Brain microvascular endothelial cell (primary cell): ENCODE measurements at regions not wholly inside any gene's neighbourhood (a gene's known extent, or its start where the extent isn't known, plus 50 kb on each side); places are given as distances from the start of the nearest gene placed in this dataset.

Source experiments
- DNase-seq: peaks from one replicate; pipeline ENCODE4 v3.0.0-alpha.2; 2020
- H3K27ac ChIP-seq: fragments of 250-450 bp; sonication (Bioruptor Pico); 2 replicates; pipeline ENCODE4 v1.5.1; 2020; ENCODE audit warnings: mild to moderate bottlenecking, moderate library complexity
- H3K27me3 ChIP-seq: fragments of 250-450 bp; sonication (Bioruptor Pico); replicated peaks from 2 replicates; pipeline ENCODE4 v1.5.1; 2020; ENCODE audit warnings: mild to moderate bottlenecking
- H3K36me3 ChIP-seq: fragments of 250-450 bp; sonication (Bioruptor Pico); replicated peaks from 2 replicates; pipeline ENCODE4 v1.5.1; 2020; ENCODE audit warnings: mild to moderate bottlenecking
- H3K4me3 ChIP-seq: 2 replicates; pipeline ENCODE4 v1.5.1; 2011; ENCODE audit warnings: low read depth, mild to moderate bottlenecking, control low read depth, low read length, moderate library complexity
- in situ Hi-C: cut with HindIII; loops from 2 replicates; pipeline ENCODE4 v1.10.0; 2017; ENCODE audit warnings: low sequenced_read_pairs, low pct_ligation_motif_present
- TF ChIP-seq, protein P1 (sequence below): IDR thresholded peaks from 2 replicates; pipeline ENCODE4 v1.5.1; 2011; ENCODE audit warnings: low read depth, mild to moderate bottlenecking, moderate library complexity, low read length, control low read depth, inconsistent platforms; ENCODE audit errors: missing control alignments

DNA sequence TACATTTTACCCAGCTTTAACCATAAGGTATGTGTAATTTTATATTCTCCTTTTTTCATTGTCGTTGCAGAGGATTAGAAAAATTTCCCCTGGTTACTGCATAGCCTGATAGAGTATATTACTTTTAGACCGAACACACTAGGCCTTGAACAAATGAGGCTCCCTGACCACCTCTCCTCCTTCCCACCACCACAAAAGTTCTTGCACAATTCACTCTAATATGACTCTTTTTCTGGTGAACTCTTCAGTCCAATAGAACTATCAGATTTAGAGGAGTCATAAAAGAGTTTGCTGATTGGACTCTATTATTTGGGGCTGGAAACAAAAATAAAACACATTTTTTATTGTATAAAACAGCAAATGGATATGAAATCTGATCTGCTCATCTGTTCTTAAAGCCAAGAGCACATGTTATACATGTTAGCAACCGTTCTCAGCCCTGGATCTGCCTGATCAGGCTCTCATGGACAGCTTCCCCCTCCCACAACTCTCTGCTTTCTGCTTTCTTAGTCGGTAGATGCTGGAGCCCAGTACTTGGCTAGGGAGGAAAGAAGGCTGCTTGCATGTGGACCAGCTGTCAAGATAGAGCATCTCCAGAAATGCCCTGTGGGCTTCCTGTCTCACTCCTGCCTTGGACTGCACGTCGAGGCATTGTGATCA is 83.5 kb downstream of the CD164 start:
- H3K36me3 ChIP-seq, result no peaks in the 10 kb centered on the region
- in situ Hi-C loops, result no loop called here
- TF ChIP-seq, protein P1, sequence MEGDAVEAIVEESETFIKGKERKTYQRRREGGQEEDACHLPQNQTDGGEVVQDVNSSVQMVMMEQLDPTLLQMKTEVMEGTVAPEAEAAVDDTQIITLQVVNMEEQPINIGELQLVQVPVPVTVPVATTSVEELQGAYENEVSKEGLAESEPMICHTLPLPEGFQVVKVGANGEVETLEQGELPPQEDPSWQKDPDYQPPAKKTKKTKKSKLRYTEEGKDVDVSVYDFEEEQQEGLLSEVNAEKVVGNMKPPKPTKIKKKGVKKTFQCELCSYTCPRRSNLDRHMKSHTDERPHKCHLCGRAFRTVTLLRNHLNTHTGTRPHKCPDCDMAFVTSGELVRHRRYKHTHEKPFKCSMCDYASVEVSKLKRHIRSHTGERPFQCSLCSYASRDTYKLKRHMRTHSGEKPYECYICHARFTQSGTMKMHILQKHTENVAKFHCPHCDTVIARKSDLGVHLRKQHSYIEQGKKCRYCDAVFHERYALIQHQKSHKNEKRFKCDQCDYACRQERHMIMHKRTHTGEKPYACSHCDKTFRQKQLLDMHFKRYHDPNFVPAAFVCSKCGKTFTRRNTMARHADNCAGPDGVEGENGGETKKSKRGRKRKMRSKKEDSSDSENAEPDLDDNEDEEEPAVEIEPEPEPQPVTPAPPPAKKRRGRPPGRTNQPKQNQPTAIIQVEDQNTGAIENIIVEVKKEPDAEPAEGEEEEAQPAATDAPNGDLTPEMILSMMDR, result no peak
- no peak overlapping the region for H3K4me3 ChIP-seq
- H3K27me3 ChIP-seq, result no peaks in the 10 kb centered on the region
- no peak for DNase-seq
- H3K27ac ChIP-seq, result no peak overlapping the region

DNA sequence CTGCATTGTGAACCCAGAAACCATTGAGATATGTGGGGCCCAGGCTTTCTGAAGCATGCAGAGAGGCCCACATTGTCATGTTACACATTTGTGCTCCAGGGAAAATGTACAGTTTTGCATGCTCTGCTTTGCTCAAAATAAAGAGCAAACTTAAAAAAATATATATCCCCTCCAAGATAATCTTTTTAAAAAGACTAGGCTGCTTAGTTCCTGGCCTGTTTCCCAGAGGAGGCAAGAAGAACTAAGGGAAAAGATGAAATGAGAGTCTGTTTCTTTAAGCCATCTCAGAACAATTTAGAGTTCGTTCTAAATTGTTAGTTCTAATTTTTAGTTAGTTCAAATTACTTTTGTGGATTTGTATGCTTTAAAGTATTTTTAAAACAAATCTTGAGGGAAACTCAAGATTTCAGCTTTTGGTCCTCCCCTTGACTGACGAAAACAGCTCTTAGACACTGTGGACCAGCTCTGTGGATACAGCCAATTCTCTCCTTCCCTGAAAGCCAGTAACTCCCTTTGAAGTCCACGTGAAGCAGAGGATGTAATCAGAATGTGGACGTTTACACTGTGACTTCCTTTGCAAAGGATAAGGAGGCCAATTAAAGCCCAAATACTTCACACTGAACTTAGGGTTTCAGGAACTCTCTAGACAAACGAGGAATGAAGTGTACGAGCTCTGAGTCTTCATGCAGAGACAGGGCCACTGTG is 84.7 kb downstream of the CD164 start:
- no peak for DNase-seq
- TF ChIP-seq, protein P1, result no peak
- Histone ChIP-seq H3K4me3 (no peak overlapping the region), H3K36me3 (no peaks in the 10 kb centered on the region), H3K27me3 (no peaks in the 10 kb centered on the region), H3K27ac (no peak overlapping the region)
- in situ Hi-C loops, result no loop called here

DNA sequence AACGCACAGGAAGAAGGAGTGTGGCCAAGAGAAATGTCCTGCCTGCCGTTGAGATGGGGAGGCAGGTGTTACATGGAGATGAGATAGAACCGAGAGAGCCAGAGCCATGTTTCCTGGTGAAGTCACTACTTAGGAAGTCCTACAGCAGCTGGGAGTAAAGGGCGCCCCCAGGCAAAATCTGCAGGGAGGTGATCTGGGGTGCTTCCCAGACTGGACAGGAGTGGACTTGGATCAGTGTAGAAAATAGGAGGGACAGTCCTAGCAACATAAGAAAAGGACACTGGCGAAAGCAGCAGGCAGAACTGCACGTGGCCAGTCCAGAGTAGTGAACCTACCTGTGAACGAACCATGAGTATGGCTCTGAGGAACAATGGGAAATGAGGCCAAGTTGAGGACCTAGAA is 85.3 kb downstream of the CD164 start:
- no peaks in the 10 kb centered on the region for H3K36me3 ChIP-seq
- no peak overlapping the region for H3K27ac ChIP-seq
- in situ Hi-C loops, result no loop called here
- no peak for DNase-seq
- no peaks in the 10 kb centered on the region for H3K27me3 ChIP-seq
- H3K4me3 ChIP-seq, result no peak overlapping the region
- TF ChIP-seq, protein P1, result no peak

DNA sequence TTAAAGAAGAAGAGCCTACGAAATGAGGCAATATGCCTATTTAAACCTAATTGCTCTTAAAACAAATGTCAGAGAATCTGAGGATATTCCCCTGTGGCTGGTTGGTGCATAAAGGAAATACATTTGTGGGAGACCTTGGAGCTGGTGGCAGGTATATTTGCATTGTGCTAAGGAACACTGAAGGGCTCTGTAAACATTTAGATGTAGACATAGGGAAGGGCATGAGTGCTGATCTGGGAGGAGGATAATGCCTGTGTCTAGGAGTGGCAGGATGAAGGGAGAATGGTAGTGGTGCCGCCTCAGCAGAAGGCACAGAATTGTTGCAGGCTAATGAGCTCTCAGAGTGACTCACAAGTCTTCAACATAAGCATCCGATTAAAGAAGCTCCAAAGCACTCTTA is 85.8 kb downstream of the CD164 start:
- TF ChIP-seq, protein P1, result no peak
- DNase-seq, result no peak
- Histone ChIP-seq H3K4me3 (no peak overlapping the region), H3K36me3 (no peaks in the 10 kb centered on the region), H3K27me3 (no peaks in the 10 kb centered on the region), H3K27ac (no peak overlapping the region)
- in situ Hi-C loops, result no loop called here

DNA sequence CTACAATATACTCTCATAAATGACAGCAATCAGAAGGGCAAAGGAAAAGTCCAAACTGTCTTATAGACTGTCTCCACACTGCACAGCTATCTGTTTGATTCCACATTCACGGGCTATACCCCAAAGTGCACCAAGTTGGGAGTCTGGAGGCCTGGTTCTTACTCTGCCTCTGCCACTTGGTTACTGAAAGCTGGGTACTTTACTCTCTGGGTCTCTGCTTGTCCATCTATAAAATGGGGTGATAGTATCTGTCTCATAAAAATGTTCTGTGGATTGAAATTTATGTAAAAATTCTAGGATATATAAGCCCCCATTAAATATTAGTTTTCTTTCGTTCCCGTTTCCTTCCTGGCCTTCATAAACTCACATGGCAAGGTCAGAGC is 86.5 kb downstream of the CD164 start:
- TF ChIP-seq, protein P1, result no peak
- no peaks in the 10 kb centered on the region for H3K36me3 ChIP-seq
- H3K27ac ChIP-seq, result no peak overlapping the region
- in situ Hi-C loops, result no loop called here
- H3K27me3 ChIP-seq, result no peaks in the 10 kb centered on the region
- H3K4me3 ChIP-seq, result no peak overlapping the region
- no peak for DNase-seq
